ENCODE measurements at regions not wholly inside any gene's neighbourhood (a gene's known extent, or its start where the extent isn't known, plus 50 kb on each side); places are given as distances from the start of the nearest gene placed in this dataset.

- intact Hi-C loops (cut with DNase I) = no loop called here
- Histone ChIP-seq H3K4me1 (peaks cover 15 to 27% of the 10 kb centered on the region in 2 donors), H3K27ac (no peak overlapping the region), H3K4me3 (replicated peaks in 1 of 3) (no peak overlapping the region), H3K9me3 (no peaks in the 10 kb centered on the region), H3K36me3 (no peaks in the 10 kb centered on the region), H3K27me3 (no peaks in the 10 kb centered on the region)
- whole genome bisulfite sequencing, 2 donors = 91 to 93% methylated on average over 1 of the region's 1 CpG
- DNase-seq = no peak
- TF ChIP-seq, protein P1, sequence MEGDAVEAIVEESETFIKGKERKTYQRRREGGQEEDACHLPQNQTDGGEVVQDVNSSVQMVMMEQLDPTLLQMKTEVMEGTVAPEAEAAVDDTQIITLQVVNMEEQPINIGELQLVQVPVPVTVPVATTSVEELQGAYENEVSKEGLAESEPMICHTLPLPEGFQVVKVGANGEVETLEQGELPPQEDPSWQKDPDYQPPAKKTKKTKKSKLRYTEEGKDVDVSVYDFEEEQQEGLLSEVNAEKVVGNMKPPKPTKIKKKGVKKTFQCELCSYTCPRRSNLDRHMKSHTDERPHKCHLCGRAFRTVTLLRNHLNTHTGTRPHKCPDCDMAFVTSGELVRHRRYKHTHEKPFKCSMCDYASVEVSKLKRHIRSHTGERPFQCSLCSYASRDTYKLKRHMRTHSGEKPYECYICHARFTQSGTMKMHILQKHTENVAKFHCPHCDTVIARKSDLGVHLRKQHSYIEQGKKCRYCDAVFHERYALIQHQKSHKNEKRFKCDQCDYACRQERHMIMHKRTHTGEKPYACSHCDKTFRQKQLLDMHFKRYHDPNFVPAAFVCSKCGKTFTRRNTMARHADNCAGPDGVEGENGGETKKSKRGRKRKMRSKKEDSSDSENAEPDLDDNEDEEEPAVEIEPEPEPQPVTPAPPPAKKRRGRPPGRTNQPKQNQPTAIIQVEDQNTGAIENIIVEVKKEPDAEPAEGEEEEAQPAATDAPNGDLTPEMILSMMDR (IDR thresholded peaks at IDR 0.05) = no peak
- TF ChIP-seq POLR2A (IDR thresholded peaks at IDR 0.05) = no peak
These were observed 94.1 kb upstream of the HIVEP3 start for GRCh38 chr1:42012852-42013251.

GRCh38 chr1:42010381-42010780 lies 91.7 kb upstream of the HIVEP3 start:
- no peaks in the 10 kb centered on the region for H3K9me3 ChIP-seq
- no peaks in the 10 kb centered on the region for H3K27me3 ChIP-seq
- intact Hi-C loops (cut with DNase I) = no loop called here
- no peak for TF ChIP-seq POLR2A (IDR thresholded peaks at IDR 0.05)
- TF ChIP-seq, protein P1 (IDR thresholded peaks at IDR 0.05) = no peak
- DNase-seq = no peak
- H3K4me3 ChIP-seq (replicated peaks in 1 of 3) = no peak overlapping the region
- no peaks in the 10 kb centered on the region for H3K36me3 ChIP-seq
- peaks cover 14 to 35% of the 10 kb centered on the region in 2 donors for H3K4me1 ChIP-seq
- no peak overlapping the region for H3K27ac ChIP-seq

DNA sequence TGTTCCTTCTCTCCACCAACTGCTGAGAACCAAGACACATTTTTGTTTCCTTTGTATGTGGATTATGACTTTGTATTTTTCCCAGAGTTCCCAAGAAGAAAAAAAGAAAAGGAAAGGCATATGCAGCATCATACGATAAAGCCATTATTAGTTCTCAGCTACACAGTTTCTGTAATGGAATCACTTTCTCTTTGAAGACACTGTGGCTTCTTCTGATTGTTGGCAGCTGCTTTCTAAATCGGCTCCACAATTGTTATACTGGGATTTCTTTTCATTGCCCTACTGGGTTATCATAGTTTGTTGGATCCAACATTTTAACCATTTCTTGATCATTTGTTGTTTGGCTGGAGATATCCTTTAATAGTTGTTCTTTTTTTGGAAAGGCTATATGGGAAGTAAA lies 89.5 kb upstream of the HIVEP3 start:
- no peak for TF ChIP-seq POLR2A (IDR thresholded peaks at IDR 0.05)
- TF ChIP-seq, protein P1 (IDR thresholded peaks at IDR 0.05) = no peak
- Histone ChIP-seq H3K36me3 (no peaks in the 10 kb centered on the region), H3K27ac (peak overlapping the region in 2 of 3 donors; percentile 26 to 34), H3K4me3 (replicated peaks in 1 of 3) (no peak overlapping the region), H3K9me3 (no peaks in the 10 kb centered on the region), H3K27me3 (no peaks in the 10 kb centered on the region), H3K4me1 (peaks cover 13 to 31% of the 10 kb centered on the region in 2 donors)
- intact Hi-C loops (cut with DNase I) = no loop called here
- WGBS, 2 donors = 42 to 45% methylated on average over 2 of the region's 2 CpGs
- DNase-seq = no peak

GRCh38 chr1:42006836-42007235 lies 88.1 kb upstream of the HIVEP3 start:
- Histone ChIP-seq H3K4me3 (replicated peaks in 1 of 3) (no peak overlapping the region), H3K36me3 (no peaks in the 10 kb centered on the region), H3K4me1 (peaks cover 18 to 46% of the 10 kb centered on the region in 2 donors), H3K27ac (no peak overlapping the region), H3K9me3 (no peaks in the 10 kb centered on the region), H3K27me3 (no peaks in the 10 kb centered on the region)
- TF ChIP-seq, protein P1 (IDR thresholded peaks at IDR 0.05) = no peak
- no peak for TF ChIP-seq POLR2A (IDR thresholded peaks at IDR 0.05)
- DNase-seq = no peak
- 56 to 70% methylated on average over 3 of the region's 3 CpGs for WGBS, 2 donors
- intact Hi-C loops (cut with DNase I) = no loop called here

- TF ChIP-seq, protein P1 (IDR thresholded peaks at IDR 0.05) = no peak
- TF ChIP-seq POLR2A (IDR thresholded peaks at IDR 0.05) = no peak
- intact Hi-C loops (cut with DNase I) = no loop called here
- peaks cover 18 to 46% of the 10 kb centered on the region in 2 donors for H3K4me1 ChIP-seq
- 90 to 92% methylated on average over 2 of the region's 2 CpGs for WGBS, 2 donors
- no peaks in the 10 kb centered on the region for H3K9me3 ChIP-seq
- no peak overlapping the region for H3K4me3 ChIP-seq (replicated peaks in 1 of 3)
- DNase-seq = no peak
- H3K27ac ChIP-seq = no peak overlapping the region
- no peaks in the 10 kb centered on the region for H3K27me3 ChIP-seq
- H3K36me3 ChIP-seq = no peaks in the 10 kb centered on the region
These were observed 87.4 kb upstream of the HIVEP3 start for GRCh38 chr1:42006093-42006492.
